ENCODE measurements at regions not wholly inside any gene's neighbourhood (a gene's known extent, or its start where the extent isn't known, plus 50 kb on each side); places are given as distances from the start of the nearest gene placed in this dataset.

DNA sequence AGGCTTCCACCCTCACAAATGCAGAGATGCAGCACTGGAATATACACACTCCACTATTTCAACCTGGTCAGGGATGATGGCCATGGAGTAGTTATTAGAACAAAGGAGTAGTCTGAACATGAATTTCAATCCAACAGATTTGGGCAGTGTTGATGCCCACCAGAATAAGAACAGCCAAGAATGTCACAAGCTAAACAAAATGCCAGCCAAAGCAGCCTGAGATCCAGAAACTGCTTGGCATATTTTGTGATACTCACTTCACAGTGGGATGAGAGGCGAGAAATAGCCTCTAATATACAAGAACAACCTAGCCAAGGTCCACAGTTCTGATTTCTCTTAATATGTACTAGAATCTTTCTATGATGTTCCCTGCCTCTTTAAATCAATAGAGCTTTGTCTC, 58.6 kb upstream of the KLF7 start:
- no peak overlapping the region for H3K4me3 ChIP-seq (ENCODE audit: low read depth, low read length)
- TF ChIP-seq, protein P1, sequence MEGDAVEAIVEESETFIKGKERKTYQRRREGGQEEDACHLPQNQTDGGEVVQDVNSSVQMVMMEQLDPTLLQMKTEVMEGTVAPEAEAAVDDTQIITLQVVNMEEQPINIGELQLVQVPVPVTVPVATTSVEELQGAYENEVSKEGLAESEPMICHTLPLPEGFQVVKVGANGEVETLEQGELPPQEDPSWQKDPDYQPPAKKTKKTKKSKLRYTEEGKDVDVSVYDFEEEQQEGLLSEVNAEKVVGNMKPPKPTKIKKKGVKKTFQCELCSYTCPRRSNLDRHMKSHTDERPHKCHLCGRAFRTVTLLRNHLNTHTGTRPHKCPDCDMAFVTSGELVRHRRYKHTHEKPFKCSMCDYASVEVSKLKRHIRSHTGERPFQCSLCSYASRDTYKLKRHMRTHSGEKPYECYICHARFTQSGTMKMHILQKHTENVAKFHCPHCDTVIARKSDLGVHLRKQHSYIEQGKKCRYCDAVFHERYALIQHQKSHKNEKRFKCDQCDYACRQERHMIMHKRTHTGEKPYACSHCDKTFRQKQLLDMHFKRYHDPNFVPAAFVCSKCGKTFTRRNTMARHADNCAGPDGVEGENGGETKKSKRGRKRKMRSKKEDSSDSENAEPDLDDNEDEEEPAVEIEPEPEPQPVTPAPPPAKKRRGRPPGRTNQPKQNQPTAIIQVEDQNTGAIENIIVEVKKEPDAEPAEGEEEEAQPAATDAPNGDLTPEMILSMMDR (conservative IDR thresholded peaks at IDR 0.05; ENCODE audit: low read depth, low read length): no peak
- no peak for DNase-seq (ENCODE audit: low read depth)

DNA sequence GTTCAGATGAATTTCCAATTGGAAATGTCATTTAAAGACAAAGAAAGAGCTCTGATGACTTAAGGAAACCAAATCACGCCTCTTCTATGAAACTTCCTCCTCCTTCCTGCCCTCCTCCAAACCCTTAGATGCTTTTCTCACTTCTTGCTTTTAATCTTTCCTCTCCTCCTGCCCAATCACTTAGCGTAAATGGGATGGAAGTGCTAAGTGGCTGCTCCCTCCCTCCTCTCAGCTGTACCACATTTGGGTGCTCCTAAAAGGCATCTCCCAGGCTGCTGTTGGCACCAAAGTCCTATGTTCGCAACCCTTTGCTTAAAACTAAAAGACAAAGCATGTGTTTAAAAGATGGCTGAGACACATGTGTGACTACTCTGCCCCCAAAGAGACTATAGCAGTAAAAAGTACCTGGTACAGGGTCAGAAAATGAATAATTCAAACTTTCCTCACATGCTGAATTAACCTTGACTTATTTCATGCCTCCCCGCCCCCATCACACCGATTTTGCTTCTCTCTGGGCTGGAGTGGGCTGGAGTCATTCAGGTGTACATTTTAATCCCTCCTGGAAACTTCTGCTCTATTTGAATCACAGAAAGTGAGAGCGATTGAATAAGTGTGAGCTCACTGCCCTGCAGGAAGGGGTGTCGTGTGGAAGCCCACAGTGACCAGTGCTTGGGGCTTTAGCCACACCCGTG, 59.2 kb upstream of the KLF7 start:
- DNase-seq (ENCODE audit: low read depth): no peak
- no peak overlapping the region for H3K4me3 ChIP-seq (ENCODE audit: low read depth, low read length)
- TF ChIP-seq, protein P1 (conservative IDR thresholded peaks at IDR 0.05; ENCODE audit: low read depth, low read length): no peak

DNA sequence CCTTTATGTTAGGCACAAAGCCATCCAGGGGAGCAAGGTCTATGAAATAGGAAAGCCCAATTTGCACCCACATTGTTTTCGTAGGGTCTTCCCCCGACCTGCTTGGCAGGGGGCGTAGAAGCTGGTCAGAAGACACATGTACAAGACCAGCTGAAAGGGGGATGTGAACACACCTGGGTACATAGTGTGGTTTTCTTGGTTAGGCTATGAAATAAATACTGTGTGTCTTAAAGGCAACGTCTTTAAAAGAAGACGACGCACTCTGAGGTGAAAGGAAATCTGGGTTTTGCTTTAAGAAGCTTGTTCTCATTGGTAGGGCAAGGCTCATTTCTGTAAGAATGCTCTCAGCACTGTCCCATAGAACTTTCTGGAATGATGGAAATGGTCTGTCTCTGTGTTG, 60.0 kb upstream of the KLF7 start:
- no peak for DNase-seq (ENCODE audit: low read depth)
- TF ChIP-seq, protein P1 (conservative IDR thresholded peaks at IDR 0.05; ENCODE audit: low read depth, low read length): no peak
- no peak overlapping the region for H3K4me3 ChIP-seq (ENCODE audit: low read depth, low read length)

DNA sequence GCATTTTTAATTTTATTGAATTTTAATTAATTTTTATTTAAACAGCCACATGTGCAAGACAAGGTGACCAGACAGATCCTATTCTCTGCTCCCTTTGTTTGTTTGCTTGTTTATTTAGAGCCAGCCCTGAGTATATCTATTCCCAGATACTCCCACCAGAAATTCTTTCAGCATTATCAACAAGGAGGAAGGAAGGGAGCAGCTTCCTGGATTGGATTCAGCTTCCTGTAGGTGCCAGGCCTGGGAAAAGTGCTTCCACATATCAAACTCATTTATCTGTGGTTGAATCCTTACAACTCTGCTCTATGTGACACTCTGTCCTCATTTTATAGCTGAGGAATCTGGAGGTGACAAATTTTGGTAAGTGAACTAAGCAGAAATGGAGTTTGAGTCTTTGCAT, 60.5 kb upstream of the KLF7 start:
- TF ChIP-seq, protein P1 (conservative IDR thresholded peaks at IDR 0.05; ENCODE audit: low read depth, low read length): no peak
- no peak for DNase-seq (ENCODE audit: low read depth)
- no peak overlapping the region for H3K4me3 ChIP-seq (ENCODE audit: low read depth, low read length)

DNA sequence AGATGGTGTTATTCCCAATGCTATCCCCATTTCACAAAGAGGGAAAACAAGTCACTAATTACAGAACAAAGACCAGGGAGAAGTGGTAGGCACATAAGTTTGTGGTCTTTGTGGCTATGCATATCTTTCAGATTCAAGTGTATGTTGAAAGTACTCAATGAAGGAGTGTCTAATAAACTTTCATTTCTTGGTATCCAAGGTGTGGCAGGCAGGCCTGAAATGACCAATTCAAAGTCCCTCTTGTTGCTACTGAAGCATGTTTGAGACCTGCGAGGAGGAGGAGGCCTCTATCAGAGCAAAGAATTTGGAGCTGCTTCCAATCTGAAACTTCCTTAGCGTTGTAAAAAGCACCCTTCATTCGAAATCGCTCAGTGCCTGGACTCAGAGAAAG, 60.9 kb upstream of the KLF7 start:
- no peak overlapping the region for H3K4me3 ChIP-seq (ENCODE audit: low read depth, low read length)
- TF ChIP-seq, protein P1 (conservative IDR thresholded peaks at IDR 0.05; ENCODE audit: low read depth, low read length): no peak
- no peak for DNase-seq (ENCODE audit: low read depth)

DNA sequence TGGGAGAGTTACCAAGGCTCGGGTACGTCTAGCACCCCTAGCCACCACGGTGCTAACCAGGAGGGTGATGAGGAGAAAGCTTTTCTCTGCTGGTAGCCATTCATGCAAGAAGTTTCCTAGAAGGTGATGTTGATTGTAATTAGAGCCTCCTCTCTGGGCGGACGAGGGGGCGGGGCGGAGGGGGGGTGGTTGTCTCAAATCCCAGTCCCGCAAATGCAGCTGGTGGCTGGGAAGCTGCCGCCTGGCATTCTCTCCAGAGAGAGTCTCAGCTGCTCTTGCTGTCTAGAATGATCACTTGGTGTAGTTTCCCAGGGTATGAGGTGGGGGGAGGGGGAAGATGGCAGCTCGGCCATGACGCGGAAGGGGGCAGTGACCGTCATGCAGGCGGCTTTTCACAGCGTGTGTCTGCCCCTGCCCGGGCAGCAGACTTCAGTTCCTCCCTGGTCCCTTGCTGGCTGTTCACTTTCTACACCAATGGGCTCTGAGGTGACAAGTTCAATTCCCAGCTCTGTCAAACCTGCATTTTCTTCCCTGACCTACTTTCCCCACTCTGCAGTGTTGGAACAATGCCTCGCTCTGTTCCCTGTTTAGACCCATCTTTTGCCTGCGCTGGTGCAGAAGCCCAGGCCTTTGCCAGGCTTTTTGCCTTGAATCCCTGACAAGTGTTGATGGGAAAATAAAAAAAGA, 61.5 kb upstream of the KLF7 start:
- peak overlapping the region; percentile 13 for H3K4me3 ChIP-seq (ENCODE audit: low read depth, low read length)
- TF ChIP-seq, protein P1 (conservative IDR thresholded peaks at IDR 0.05; ENCODE audit: low read depth, low read length): no peak

DNA sequence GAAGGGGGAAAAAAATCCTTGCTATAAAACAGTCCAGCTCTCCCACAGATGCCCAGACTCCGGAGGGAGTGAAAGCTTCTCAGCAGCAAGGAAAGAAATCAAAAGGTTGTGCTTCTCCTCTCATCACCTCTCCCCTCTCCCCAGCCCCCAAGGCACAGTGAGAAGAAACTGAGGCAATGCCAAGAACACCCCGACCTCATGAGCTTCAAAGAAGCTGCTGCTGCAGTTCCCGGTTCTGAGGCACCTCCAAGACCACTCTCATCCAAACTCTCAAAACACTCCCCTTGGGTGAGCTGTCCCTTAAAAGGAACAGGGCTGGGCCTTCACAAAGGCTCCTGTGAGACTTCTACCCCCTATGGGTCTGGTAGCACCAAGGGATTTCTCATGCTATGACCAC, 62.0 kb upstream of the KLF7 start:
- TF ChIP-seq, protein P1 (conservative IDR thresholded peaks at IDR 0.05; ENCODE audit: low read depth, low read length): no peak
- no peak for DNase-seq (ENCODE audit: low read depth)
- H3K4me3 ChIP-seq (ENCODE audit: low read depth, low read length): no peak overlapping the region

More for the DNA sequence above, 61.5 kb upstream of the KLF7 start:
- peak; percentile 36 for DNase-seq (ENCODE audit: low read depth)
